ENCODE measurements at regions not wholly inside any gene's neighbourhood (a gene's known extent, or its start where the extent isn't known, plus 50 kb on each side); places are given as distances from the start of the nearest gene placed in this dataset.
A peak's percentile ranks its signal among the peaks of the same experiment; 100 is the strongest.

DNA sequence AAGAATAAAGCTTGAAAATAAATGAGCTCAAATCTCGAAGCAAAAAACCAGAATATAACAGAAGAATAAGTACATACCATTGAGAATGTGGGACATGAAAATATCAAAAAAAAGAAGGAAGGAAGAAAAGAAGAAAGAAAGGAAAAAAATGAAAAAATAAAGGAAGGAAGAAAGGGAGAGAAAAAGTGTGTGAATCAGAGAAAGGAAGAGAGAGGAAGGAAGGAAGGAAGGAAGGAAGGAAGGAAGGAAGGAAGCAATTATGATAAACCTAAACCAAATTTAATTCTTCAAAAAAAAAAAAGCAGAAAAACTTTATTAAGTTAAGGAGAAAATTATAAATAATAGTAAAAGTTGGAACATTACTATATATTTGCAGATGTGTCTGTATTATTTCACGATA is 949.8 kb downstream of the NLGN4X start:
- DNase-seq: no peak

- DNase-seq: no peak
Observed at GRCh38 chrX:5265324-5265850, 963.3 kb downstream of the NLGN4X start.

DNA sequence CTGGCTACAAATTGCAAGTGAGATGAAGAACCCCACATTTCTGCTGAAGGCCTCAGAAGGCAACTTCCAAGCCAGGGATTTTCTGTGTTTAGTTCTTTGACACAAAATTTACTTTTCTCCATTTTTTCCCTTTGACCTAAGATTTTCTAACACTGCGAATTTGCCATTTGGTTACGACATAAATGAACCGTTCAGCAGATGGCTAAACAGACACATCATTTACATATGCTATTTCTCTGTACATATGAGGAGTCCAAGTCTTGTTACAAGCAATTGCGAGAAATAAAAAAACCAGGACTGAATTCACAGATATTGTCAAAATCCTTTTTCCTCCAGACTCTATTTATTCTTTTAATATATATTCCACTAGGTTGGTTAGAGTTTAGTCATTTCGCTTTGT is 978.6 kb downstream of the NLGN4X start:
- no peak for DNase-seq

GRCh38 chrX:5242091-5242790 is 986.4 kb downstream of the NLGN4X start:
- DNase-seq: no peak

GRCh38 chrX:5236749-5237148 is 991.9 kb downstream of the NLGN4X start:
- no peak for DNase-seq

GRCh38 chrX:5236096-5236495 is 992.6 kb downstream of the NLGN4X start:
- DNase-seq: peak; percentile 27

DNA sequence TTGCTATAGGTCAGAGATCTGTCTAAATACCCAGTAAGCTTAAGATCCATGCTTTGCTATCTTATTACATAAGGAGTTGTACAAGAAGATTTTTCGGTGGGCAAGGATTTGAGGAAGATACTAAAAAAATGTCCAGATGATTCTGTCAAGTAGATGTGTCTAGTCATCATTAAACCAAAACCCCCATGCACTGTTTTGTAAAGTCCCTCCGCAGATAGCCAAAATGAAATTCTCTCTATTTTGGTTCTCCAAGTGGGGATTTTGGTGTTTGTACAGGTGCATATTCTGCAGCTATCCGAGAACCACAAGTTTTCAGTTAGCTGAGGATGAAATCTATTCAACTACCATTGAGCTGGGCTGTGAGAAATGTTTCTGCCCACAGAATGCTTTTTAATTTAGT is 994.8 kb downstream of the NLGN4X start:
- no peak for DNase-seq

DNA sequence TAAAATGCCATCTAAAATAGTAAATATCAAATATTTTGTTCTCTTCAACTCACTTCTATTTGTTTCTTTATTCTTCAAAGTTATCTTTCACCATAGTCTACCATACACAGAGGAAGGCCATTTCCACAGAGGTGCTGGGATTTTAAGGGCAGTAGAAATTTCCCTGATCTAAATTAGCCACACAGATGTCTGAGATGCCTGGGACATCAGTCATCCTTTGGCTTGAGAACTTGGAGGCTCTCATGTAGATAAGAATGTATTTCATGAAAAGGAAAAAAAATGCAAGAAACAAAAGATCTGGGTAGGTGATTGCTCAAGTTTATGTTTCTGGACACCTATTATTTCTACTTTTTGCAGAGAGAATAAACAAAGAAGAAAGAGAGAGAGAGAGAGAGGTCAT is 1008.2 kb downstream of the NLGN4X start:
- no peak for DNase-seq

GRCh38 chrX:5194806-5195205 is 1033.9 kb downstream of the NLGN4X start:
- no peak for DNase-seq

GRCh38 chrX:5180135-5180741 is 1048.4 kb downstream of the NLGN4X start:
- DNase-seq: no peak

- DNase-seq: no peak
Observed at GRCh38 chrX:5176766-5177165, 1051.9 kb downstream of the NLGN4X start.

- no peak for DNase-seq
Observed at GRCh38 chrX:5163663-5164062, 1065.0 kb downstream of the NLGN4X start.

- DNase-seq: no peak
Observed at GRCh38 chrX:5155301-5155700, 1073.4 kb downstream of the NLGN4X start.

DNA sequence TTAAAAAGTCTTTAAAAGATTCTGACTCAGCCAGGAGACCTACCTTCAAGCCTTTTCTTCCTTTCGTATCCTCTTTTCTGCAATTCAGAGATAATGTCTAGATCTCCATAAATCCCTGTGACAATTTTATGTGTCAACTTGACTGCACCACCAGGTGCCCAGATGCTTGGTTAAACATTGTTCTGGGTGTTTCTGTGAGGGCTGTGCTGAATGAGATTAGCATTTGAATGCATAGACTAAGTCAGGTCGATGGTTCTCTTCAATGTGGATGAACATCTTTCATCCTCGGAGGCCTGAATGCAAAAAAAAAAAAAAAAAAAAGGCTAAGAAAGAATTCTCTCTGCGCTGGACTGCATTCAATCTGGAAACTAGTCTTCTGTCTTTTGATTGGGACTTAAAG is 1082.7 kb downstream of the NLGN4X start:
- no peak for DNase-seq

- no peak for DNase-seq
Observed at GRCh38 chrX:5142644-5143043, 1086.0 kb downstream of the NLGN4X start.

DNA sequence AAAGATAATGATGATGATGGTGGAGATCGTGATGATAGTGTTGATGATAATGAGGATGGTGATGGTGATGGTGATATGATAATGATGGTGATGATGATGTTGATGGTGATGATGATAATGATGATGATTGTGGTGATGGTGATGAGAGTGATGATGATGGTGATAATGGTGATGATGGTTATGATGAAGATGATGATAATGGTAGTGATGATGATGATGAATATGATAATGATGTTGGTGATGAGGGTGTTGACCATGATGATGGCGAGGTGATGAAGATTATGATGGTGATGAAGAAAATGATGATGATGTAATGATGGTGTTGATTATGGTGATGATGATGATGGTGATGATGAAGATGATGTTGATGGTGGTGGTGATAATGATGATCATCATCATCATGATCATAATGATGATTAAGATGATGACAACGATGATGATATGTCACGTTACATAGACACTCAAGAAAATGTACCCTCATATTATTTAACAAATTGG is 1106.4 kb downstream of the NLGN4X start:
- DNase-seq: no peak

DNA sequence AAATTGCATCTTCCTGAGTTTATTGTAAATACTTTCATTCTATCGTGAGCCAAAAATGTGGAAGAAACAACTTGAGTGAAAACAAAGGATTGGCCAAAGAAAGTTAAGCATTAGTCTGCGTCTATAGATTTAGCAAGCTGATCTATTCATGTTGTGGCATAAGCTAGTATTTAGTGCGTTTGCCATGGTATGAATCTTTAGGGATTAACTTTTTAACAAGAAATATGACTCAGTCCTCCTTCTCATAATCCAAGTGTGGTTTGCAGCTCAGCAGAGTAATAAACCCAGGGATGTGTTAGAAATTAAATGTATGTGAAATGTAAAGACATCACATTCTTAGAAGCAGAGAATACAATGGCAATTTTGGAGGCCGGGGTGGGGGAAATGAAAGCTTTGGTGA is 1110.9 kb downstream of the NLGN4X start:
- no peak for DNase-seq

DNA sequence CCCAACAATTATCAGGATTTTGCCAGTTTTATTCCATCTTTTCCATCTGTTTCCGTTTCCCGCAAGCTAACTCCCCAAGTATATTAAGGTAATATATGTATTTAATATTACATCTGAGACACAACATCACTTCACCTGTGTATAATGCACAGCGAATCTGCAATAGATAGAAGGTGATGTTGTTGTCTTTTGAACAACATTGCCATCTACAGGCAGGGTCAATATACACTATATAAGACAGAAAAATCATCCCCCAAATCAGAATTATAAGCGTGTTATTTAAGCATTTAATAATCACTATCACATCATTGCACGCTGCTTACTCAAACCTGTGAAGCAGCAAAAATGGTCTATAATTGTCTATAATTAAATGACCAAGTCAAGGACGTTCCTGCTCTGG is 1115.5 kb downstream of the NLGN4X start:
- peak; percentile 40 for DNase-seq

DNA sequence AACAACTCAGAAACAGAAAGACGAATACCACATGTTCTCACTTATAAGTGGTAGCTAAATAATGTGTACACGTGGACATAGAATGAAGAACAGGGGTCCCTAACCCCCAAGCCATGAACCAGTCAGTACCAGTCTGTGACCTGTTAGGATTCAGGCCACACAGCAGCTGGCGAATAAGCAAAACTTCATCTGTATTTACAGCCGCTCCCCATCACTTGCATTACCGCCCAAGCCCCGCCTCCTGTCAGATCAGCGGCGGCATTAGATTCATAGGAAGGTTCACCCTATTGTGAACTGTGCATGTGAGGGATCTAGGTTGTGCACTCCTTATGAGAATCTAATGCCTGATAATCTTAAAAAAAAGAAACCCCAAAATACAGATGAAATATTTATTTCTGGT is 1128.7 kb downstream of the NLGN4X start:
- no peak for DNase-seq

GRCh38 chrX:5086388-5086787 is 1142.3 kb downstream of the NLGN4X start:
- peak; percentile 19 for DNase-seq

DNA sequence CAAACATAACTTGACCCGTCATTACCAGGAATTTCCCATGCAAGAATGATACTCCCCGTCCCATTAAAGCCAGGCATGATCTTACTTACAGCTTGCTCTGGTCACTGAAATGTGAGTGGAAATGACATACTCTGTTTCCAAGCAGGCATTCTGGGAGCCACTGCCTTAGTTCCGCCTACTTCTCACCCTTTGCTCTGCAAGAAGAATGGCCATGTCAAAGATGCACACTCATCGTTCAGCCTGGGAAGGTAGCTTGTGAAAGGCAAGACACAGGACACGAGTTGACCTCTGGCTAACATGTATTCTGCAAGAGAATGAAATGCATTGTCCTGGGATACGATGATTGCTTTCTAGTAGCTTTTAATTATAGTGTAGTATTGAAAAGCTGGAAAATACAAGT is 1144.4 kb downstream of the NLGN4X start:
- DNase-seq: no peak

GRCh38 chrX:5082705-5083104 is 1146.0 kb downstream of the NLGN4X start:
- DNase-seq: no peak

- no peak for DNase-seq
Observed at GRCh38 chrX:5080791-5081190, 1147.9 kb downstream of the NLGN4X start.

- DNase-seq: no peak
Observed at GRCh38 chrX:5068550-5068949, 1160.1 kb downstream of the NLGN4X start.

GRCh38 chrX:5057786-5058185 is 1170.9 kb downstream of the NLGN4X start:
- DNase-seq: no peak
